C1 segment of cervical spinal cord (tissue), 14 donors: ENCODE measurements at regions not wholly inside any gene's neighbourhood (a gene's known extent, or its start where the extent isn't known, plus 50 kb on each side); places are given as distances from the start of the nearest gene placed in this dataset.

Source experiments
- DNase-seq, 14 donors: peaks; one replicate each; lab custom pipeline; 2025; lab: John Stamatoyannopoulos, UW

DNA sequence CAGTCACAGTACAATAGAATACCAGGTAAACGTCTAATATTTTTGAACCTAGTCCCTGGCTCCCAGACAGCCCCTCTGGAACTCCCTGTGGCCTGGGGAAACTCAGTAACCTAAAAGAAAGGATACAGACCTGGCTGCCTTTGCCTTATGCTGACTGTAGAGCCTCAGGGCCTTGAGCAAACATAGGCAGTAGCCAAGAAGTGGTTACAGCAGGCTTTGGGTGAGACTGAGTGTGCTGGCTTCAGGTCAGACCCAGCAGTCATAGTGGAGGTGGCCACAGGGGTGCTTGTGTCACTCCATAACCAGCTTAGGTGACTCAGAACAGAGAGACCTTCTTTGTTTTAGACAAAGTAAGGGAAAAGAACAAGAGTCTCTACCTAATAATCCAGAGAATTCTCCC is 141.8 kb upstream of the PRDX4 start:
- no peak for DNase-seq

DNA sequence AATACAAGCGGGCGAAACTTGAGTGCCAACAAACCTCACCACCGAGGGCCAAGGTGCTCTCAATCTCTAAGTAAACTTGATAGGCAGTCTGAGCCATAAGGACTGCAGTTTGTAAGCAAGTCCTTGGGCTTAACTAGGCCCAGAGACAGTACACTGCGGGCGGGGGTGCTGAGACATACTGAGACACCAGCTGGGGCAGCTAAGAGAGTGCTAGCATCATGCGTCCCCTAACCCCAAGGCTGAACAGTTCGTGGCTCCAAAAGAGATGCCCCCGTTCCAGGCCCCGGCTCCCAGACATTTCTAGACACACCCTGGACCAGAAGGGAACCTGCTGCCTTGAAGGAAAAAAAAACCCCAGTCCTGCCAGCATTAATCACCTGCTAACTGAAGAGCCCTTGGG is 126.8 kb upstream of the PRDX4 start:
- no peak for DNase-seq

DNA sequence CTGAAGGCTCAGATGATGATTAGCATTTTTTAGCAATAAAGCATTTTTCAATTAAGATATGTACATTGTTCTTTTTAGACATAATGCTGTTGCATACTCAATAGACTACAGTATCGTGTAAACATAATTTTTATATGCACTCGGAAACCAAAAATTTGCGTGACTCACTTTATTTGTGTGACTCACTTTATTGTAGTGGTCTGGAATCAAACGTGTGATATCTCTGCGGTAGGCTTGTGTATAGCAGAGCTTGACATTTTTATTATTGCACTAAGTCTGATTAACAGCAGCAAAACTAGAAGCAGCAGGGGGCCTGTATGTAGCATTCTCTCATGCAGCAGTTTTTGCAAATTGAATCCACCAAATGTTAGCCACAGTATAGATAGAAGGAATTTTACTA is 119.1 kb upstream of the PRDX4 start:
- DNase-seq: no peak

DNA sequence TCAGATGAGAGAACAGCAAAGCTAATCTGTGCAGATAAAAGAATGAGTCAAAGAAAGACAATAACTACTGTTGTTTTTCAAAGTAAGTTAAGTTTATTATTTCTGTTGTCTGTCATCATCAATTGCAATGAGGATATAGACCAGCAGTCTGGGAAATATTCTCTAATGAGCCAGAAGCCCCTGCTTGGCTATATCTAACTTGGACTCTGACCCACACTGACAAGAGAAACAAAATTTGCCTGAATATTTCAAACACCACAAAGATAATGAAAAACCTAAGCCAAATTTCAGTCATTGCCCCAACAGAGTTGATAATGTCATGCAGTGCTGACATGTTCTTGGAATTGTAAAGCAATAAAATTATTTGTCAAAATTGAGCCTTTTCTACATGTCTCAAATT is 115.0 kb upstream of the PRDX4 start:
- DNase-seq: no peak

DNA sequence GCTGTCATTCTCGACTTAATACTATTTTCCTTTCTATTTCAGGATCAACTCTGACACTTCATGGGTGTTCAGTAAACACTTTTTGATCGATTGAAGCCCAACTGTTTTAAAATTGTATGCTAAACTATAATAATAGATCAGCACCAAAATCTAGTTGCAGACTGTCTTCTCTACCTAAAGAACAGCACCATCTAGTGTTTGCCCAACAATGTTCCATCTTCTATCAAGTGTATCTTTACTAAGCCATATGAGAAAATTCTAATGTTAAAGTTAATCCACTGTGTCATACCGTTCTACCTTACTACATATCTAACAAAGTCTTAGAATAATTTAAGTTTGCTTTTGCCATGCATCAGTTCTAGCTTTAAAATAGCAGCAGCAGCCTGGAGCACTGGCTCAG is 113.0 kb upstream of the PRDX4 start:
- DNase-seq: peak in 1 of 14 donors; percentile 6

DNA sequence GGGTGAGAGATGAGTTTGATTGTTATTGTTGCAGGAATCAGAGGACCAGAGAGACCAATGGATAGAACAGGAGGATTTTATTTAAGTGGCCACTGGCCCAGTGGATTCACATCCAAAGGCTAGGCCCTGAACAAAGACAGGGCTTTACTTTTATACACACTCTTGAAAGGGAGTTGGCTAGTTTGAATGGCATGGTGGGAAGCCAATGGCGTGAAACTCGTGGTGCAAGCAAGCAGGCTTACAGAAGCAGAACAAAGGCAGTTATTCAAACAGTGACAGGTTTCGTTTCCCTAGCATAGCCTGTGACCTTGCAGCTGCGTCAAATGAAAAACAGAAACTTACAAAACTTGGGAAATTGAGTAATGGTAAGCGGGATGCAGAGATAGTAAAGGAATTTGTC is 110.2 kb upstream of the PRDX4 start:
- DNase-seq: no peak

DNA sequence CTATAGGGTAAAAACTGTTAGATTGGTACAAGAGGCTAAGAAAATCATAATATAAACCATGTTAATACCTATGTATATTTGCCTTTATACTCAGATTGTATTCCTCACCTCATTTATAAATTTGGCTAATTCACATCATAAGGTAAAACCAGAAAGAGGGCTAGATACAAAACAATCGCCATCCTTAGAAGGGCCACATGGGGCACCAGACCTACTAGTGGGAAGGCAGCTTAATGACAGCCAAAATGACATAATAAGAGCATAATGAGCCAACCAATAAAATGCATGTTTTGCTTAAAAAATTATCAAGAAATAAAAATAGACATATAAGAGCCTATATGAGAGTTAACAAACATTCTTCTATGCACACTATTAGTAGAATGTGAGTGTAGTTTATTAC is 107.3 kb upstream of the PRDX4 start:
- DNase-seq: no peak

DNA sequence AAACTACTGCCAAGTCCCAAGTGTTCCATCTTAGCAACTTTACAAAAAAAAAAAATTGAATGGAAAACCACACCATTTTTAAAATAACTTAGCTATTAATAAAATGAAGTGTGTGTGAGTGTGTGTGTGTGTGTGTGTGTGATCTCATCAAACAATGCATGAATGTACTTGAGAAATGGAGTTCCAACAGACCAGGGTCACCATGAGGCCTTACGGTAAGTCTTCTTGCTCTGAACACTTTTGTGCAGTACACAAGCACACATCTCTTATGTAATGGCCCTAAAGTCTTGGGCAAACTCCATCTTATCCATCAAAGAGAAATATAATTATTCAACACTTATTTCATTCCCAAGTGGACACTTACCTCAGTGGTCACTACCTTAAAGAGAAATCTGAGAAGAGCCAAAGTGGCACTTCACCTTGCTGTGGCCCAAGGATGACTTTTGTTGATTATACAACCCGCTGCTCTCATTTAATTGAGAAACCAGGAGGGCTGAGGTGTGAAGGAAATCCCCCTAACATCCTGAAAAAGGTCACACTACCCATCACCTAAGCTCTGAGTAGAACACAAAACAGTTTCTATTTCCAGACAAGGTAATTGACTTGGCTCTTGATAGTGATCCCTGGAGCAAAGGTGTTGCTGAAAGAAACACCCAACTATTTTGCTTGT is 96.5 kb upstream of the PRDX4 start:
- no peak for DNase-seq

DNA sequence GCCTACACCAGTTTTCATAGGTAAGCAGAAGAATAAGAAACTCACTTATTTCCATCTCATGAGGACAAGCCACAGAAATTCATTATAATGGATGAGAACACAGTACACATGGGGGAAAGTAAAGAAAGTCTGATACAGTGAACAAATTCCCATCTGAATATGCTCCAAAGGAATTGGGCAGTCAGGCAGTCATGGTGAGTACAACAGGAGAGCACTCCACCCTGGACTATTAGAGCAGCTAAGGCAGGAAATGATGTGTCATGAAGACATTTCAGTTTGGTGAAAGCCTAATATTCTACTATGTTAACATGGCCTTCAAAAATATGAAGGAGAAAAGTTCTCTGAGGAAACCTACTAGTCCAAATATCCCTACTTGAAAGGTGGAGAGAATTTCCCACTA is 92.0 kb upstream of the PRDX4 start:
- DNase-seq: no peak

DNA sequence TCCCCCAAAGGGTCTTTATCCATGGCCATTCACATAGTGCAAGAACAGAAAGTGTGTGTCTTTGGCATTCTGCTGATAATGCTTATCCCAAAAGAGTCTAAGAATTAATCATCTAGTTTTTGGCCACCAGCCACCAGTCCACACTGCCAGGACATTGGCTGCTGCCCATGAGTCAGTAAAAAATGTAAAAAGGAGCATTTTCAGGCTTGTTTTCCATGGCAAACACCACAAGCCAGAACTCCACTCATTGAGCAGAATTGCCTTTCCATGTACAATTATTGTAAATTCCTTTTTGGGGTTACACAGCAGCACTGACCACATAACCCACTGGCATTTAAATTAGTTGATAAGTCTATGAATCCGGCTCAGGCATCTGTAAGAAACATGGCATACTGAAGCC is 89.2 kb upstream of the PRDX4 start:
- no peak for DNase-seq

DNA sequence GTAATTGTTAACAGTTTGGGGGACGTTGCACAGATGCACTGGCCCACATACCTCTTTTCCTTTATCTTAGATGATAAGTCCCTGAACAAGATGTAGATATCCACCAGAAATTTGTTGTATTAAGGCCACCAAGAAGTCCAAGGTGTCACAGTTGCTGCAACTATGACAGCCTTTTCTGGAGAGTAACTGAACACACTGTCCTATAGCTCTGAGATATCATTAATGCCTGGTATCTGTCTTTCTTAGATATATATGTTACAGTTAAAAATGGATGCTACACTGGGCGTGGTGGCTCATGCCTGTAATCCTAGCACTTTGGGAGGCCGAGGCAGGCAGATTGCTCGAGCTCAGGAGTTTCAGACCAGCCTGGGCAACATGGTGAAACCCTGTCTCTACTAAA is 77.8 kb upstream of the PRDX4 start:
- no peak for DNase-seq

DNA sequence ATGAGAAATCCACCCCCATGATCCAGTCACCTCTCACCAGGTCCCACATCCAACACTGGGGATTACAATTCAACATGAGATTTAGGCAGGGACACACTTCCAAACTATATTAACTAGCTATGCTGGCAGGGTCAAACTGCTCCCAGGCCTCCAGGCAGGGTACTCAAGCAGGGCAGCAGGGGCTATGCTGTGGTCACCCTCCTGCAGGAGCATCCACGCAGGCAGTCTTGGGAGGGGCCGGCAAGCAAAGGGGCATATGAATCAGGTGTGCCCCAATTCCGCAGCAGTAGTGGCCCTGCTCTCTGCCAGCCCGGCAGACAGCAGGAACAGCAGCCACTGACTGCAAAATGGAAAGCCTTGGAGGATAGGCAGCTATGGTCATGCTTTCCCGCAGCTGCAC is 74.6 kb upstream of the PRDX4 start:
- DNase-seq: no peak

DNA sequence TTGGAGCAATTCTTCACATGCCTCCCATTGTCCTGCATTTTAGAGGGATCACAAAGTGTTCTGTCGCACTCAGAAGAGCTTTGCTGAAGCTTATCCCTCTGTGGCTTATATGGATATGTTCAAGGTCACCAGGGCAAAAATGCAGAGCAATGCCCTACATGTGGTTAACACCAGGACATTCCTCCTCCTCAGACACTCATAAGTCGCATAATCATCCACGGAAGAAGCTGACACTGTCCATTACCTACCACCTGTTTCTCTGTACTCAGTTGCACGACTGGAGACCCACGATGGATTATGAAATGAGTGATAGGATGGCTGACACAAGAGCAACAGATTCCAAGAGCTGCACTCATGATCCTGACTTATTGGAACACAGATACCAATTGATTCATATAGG is 68.7 kb upstream of the PRDX4 start:
- DNase-seq: no peak

DNA sequence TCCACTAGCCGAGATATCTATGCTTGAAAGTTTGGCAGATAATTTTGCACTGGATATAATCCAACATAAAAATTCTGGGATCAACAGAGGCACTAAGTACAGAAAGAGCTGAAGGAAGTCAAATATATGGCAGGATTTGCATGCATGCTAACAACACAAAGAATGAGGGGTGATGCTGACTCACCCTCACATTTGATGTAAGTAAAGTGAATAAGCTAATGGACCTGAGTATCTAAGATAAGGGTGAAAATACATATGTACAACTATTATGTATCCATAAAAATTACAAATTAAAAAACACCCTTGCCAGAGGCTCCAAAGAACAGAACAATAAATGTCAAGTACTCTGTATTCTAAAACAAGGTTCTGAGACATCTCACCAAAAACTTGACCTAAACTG is 63.8 kb upstream of the PRDX4 start:
- no peak for DNase-seq

DNA sequence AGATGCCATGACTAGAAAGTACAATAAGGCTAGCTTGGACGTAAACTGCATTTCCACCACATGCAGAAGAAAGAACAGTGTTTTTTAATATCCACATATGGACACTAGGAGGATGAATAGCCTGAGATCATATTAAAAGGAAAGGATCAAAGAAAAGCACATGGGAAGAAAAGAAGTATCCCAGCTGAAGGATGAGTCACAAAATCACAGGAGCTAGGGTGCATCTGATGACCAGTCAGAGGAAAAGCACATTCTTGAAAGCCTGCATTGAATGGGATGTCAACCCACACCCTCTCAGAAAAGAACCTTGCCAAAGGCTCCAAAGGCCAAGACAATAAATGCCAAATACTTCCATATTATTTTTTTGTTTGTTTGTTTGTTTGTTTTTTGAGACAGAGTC is 56.8 kb upstream of the PRDX4 start:
- DNase-seq: no peak

DNA sequence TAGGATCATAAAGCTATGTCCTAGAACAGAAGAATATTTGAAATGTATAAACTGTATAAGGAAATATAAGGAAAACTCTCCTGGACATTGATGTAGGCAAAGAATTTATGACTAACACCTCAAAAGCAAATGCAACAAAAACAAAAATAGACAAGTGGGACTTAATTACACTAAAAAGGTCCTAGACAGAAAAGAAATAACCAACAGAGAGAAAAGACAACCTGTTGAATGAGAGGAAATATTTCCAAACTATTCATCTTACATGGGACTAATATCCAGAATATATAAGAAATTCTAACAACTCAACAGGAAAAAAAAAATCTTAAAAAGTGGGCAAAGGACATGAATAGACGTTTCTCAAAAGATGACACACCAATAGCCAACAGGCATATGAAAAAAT is 54.4 kb upstream of the PRDX4 start:
- DNase-seq: no peak

DNA sequence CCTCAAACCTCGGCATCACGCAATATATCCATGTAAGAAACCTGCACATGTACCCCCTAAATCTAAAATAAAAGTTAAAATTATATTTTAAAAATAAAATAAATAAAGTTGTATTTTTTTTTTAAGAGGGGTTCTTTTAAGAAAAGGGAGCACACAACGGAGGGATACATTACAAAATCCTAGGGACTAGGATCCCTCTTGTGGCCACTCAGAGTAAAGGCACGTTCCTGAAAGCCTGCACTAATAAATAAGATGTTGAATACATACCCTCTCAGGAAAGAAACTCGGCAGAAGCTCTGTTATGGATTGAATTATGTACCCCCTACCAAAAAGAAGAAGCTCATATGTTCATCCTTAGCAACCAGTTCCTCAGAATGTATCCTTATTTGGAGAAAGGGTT is 50.9 kb upstream of the PRDX4 start:
- no peak for DNase-seq
